ENCODE measurements at regions not wholly inside any gene's neighbourhood (a gene's known extent, or its start where the extent isn't known, plus 50 kb on each side); places are given as distances from the start of the nearest gene placed in this dataset.

DNA sequence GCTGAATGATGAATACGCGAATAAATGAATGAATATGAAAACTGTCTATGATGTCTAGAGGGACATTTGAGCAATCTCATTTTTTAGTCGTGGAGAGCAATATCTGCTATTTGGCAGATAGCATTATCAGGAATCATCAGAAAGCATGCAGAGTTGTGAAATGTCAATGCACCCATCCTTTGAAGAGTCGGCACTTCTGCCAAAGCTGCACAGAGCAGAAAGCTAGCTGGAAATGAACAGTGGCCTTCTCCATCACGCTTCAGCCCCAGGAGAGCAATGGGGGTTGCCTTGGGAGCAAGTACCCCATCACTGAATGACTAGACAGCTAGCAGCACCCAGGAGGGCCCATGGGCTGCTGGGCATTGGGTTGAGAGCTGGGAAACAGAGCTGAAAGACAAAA lies 69.1 kb upstream of the PROK2 start:
- TF ChIP-seq, protein P1, sequence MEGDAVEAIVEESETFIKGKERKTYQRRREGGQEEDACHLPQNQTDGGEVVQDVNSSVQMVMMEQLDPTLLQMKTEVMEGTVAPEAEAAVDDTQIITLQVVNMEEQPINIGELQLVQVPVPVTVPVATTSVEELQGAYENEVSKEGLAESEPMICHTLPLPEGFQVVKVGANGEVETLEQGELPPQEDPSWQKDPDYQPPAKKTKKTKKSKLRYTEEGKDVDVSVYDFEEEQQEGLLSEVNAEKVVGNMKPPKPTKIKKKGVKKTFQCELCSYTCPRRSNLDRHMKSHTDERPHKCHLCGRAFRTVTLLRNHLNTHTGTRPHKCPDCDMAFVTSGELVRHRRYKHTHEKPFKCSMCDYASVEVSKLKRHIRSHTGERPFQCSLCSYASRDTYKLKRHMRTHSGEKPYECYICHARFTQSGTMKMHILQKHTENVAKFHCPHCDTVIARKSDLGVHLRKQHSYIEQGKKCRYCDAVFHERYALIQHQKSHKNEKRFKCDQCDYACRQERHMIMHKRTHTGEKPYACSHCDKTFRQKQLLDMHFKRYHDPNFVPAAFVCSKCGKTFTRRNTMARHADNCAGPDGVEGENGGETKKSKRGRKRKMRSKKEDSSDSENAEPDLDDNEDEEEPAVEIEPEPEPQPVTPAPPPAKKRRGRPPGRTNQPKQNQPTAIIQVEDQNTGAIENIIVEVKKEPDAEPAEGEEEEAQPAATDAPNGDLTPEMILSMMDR (IDR thresholded peaks at IDR 0.05), result no peak
- TF ChIP-seq ZFX (IDR thresholded peaks at IDR 0.05; ENCODE audit: borderline replicate concordance), result no peak
